ENCODE measurements at regions not wholly inside any gene's neighbourhood (a gene's known extent, or its start where the extent isn't known, plus 50 kb on each side); places are given as distances from the start of the nearest gene placed in this dataset.

- H3K9me3 ChIP-seq (ENCODE audit: control insufficient read depth, low read length) = no peaks in the 10 kb centered on the region
- no peak overlapping the region for H3K27ac ChIP-seq (ENCODE audit: low read length, poor library complexity, severe bottlenecking)
- no peak overlapping the region for H2BK120ac ChIP-seq (ENCODE audit: low read depth, low read length)
- no peak for DNase-seq
- no peaks in the 10 kb centered on the region for H3K27me3 ChIP-seq (ENCODE audit: control insufficient read depth in 1 of 2, insufficient read depth in 1 of 2, low read length in 2 of 2)
- no peak overlapping the region for H2AFZ ChIP-seq (ENCODE audit: low read depth, low read length)
- H4K8ac ChIP-seq (ENCODE audit: low read length) = no peak overlapping the region
- H3K9ac ChIP-seq (ENCODE audit: low read length) = no peak overlapping the region
- H2BK12ac ChIP-seq (ENCODE audit: low read length in 2 of 2) = no peak overlapping the region
- no peak overlapping the region for H3K23ac ChIP-seq (ENCODE audit: low read length in 2 of 2)
- no peak overlapping the region for H3K4ac ChIP-seq (ENCODE audit: low read depth in 1 of 2, low read length in 2 of 2)
- H3K36me3 ChIP-seq (ENCODE audit: control insufficient read depth in 1 of 2, insufficient read depth in 2 of 2, low read depth in 1 of 2, low read length in 2 of 2) = no peaks in the 10 kb centered on the region
- no peak overlapping the region for H3K4me3 ChIP-seq (ENCODE audit: insufficient read depth in 1 of 2, low read depth in 1 of 2, low read length in 2 of 2)
- H2BK15ac ChIP-seq (ENCODE audit: low read depth, poor library complexity, severe bottlenecking) = no peak overlapping the region
- H2AK5ac ChIP-seq (ENCODE audit: low read length, severe bottlenecking) = no peak overlapping the region
- H3K14ac ChIP-seq (ENCODE audit: low read length in 2 of 2) = no peak overlapping the region
- no peak overlapping the region for H3K18ac ChIP-seq (ENCODE audit: low read depth in 1 of 2, low read length in 2 of 2)
- H3K79me1 ChIP-seq (replicated peaks; ENCODE audit: low read length, poor library complexity, severe bottlenecking) = no peaks in the 10 kb centered on the region
- H2BK5ac ChIP-seq (ENCODE audit: low read depth, low read length, poor library complexity, severe bottlenecking) = no peak overlapping the region
- no peak overlapping the region for H4K91ac ChIP-seq (ENCODE audit: low read length)
- no CpG with 5 or more reads among the region's 2 CpGs for WGBS
- H3K4me2 ChIP-seq (ENCODE audit: low read length, poor library complexity, severe bottlenecking) = no peak overlapping the region
- H3K4me1 ChIP-seq (ENCODE audit: control insufficient read depth, insufficient read depth, low read depth, low read length) = no peaks in the 10 kb centered on the region
These were observed 294.2 kb upstream of the RSPO3 start for GRCh38 chr6:126824226-126824625.

GRCh38 chr6:126824815-126825214 lies 293.7 kb upstream of the RSPO3 start:
- H2BK120ac ChIP-seq (ENCODE audit: low read depth, low read length) = no peak overlapping the region

GRCh38 chr6:126826166-126826714 lies 292.2 kb upstream of the RSPO3 start:
- H2BK15ac ChIP-seq (ENCODE audit: low read depth, poor library complexity, severe bottlenecking) = no peak overlapping the region
- H2AFZ ChIP-seq (ENCODE audit: low read depth, low read length) = no peak overlapping the region
- no peaks in the 10 kb centered on the region for H3K9me3 ChIP-seq (ENCODE audit: control insufficient read depth, low read length)
- H3K4ac ChIP-seq (ENCODE audit: low read depth in 1 of 2, low read length in 2 of 2) = no peak overlapping the region
- H4K91ac ChIP-seq (ENCODE audit: low read length) = no peak overlapping the region
- WGBS = 60% methylated on average over 1 of the region's 1 CpG
- no peak overlapping the region for H4K8ac ChIP-seq (ENCODE audit: low read length)
- no peak overlapping the region for H3K4me3 ChIP-seq (ENCODE audit: insufficient read depth in 1 of 2, low read depth in 1 of 2, low read length in 2 of 2)
- H3K4me1 ChIP-seq (ENCODE audit: control insufficient read depth, insufficient read depth, low read depth, low read length) = no peaks in the 10 kb centered on the region
- H2BK12ac ChIP-seq (ENCODE audit: low read length in 2 of 2) = no peak overlapping the region
- no peaks in the 10 kb centered on the region for H3K27me3 ChIP-seq (ENCODE audit: control insufficient read depth in 1 of 2, insufficient read depth in 1 of 2, low read length in 2 of 2)
- H3K79me1 ChIP-seq (replicated peaks; ENCODE audit: low read length, poor library complexity, severe bottlenecking) = no peaks in the 10 kb centered on the region
- no peak overlapping the region for H3K4me2 ChIP-seq (ENCODE audit: low read length, poor library complexity, severe bottlenecking)
- H2BK5ac ChIP-seq (ENCODE audit: low read depth, low read length, poor library complexity, severe bottlenecking) = no peak overlapping the region
- H3K14ac ChIP-seq (ENCODE audit: low read length in 2 of 2) = no peak overlapping the region
- H3K18ac ChIP-seq (ENCODE audit: low read depth in 1 of 2, low read length in 2 of 2) = no peak overlapping the region
- H3K9ac ChIP-seq (ENCODE audit: low read length) = no peak overlapping the region
- H2AK5ac ChIP-seq (ENCODE audit: low read length, severe bottlenecking) = no peak overlapping the region
- H3K27ac ChIP-seq (ENCODE audit: low read length, poor library complexity, severe bottlenecking) = no peak overlapping the region
- H2BK120ac ChIP-seq (ENCODE audit: low read depth, low read length) = no peak overlapping the region
- H3K23ac ChIP-seq (ENCODE audit: low read length in 2 of 2) = no peak overlapping the region
- DNase-seq = no peak
- no peaks in the 10 kb centered on the region for H3K36me3 ChIP-seq (ENCODE audit: control insufficient read depth in 1 of 2, insufficient read depth in 2 of 2, low read depth in 1 of 2, low read length in 2 of 2)

More at GRCh38 chr6:126824815-126825214, 293.7 kb upstream of the RSPO3 start:
- no peak overlapping the region for H3K4me3 ChIP-seq (ENCODE audit: insufficient read depth in 1 of 2, low read depth in 1 of 2, low read length in 2 of 2)
- H3K9ac ChIP-seq (ENCODE audit: low read length) = no peak overlapping the region
- no peak overlapping the region for H2BK12ac ChIP-seq (ENCODE audit: low read length in 2 of 2)
- no peak overlapping the region for H3K4me2 ChIP-seq (ENCODE audit: low read length, poor library complexity, severe bottlenecking)
- peak overlapping the region in 1 of 2 experiments; percentile 8 for H3K18ac ChIP-seq (ENCODE audit: low read depth in 1 of 2, low read length in 2 of 2)
- H2AFZ ChIP-seq (ENCODE audit: low read depth, low read length) = no peak overlapping the region
- no peaks in the 10 kb centered on the region for H3K9me3 ChIP-seq (ENCODE audit: control insufficient read depth, low read length)
- no peak overlapping the region for H4K8ac ChIP-seq (ENCODE audit: low read length)
- H3K23ac ChIP-seq (ENCODE audit: low read length in 2 of 2) = no peak overlapping the region
- no peaks in the 10 kb centered on the region for H3K79me1 ChIP-seq (replicated peaks; ENCODE audit: low read length, poor library complexity, severe bottlenecking)
- no peaks in the 10 kb centered on the region for H3K36me3 ChIP-seq (ENCODE audit: control insufficient read depth in 1 of 2, insufficient read depth in 2 of 2, low read depth in 1 of 2, low read length in 2 of 2)
- H4K91ac ChIP-seq (ENCODE audit: low read length) = no peak overlapping the region
- H3K4me1 ChIP-seq (ENCODE audit: control insufficient read depth, insufficient read depth, low read depth, low read length) = no peaks in the 10 kb centered on the region
- no peak overlapping the region for H3K4ac ChIP-seq (ENCODE audit: low read depth in 1 of 2, low read length in 2 of 2)
- no peak for DNase-seq
- no peak overlapping the region for H3K27ac ChIP-seq (ENCODE audit: low read length, poor library complexity, severe bottlenecking)
- H2AK5ac ChIP-seq (ENCODE audit: low read length, severe bottlenecking) = no peak overlapping the region
- WGBS = 96% methylated on average over 2 of the region's 2 CpGs
- no peak overlapping the region for H2BK15ac ChIP-seq (ENCODE audit: low read depth, poor library complexity, severe bottlenecking)
- no peak overlapping the region for H3K14ac ChIP-seq (ENCODE audit: low read length in 2 of 2)
- no peak overlapping the region for H2BK5ac ChIP-seq (ENCODE audit: low read depth, low read length, poor library complexity, severe bottlenecking)
- no peaks in the 10 kb centered on the region for H3K27me3 ChIP-seq (ENCODE audit: control insufficient read depth in 1 of 2, insufficient read depth in 1 of 2, low read length in 2 of 2)

GRCh38 chr6:126831461-126831860 lies 287.0 kb upstream of the RSPO3 start:
- Histone ChIP-seq H3K18ac (ENCODE audit: low read depth in 1 of 2, low read length in 2 of 2) (no peak overlapping the region), H3K36me3 (ENCODE audit: control insufficient read depth in 1 of 2, insufficient read depth in 2 of 2, low read depth in 1 of 2, low read length in 2 of 2) (no peaks in the 10 kb centered on the region), H2BK5ac (ENCODE audit: low read depth, low read length, poor library complexity, severe bottlenecking) (no peak overlapping the region), H3K9me3 (ENCODE audit: control insufficient read depth, low read length) (no peaks in the 10 kb centered on the region), H3K4ac (ENCODE audit: low read depth in 1 of 2, low read length in 2 of 2) (no peak overlapping the region), H3K27me3 (ENCODE audit: control insufficient read depth in 1 of 2, insufficient read depth in 1 of 2, low read length in 2 of 2) (no peaks in the 10 kb centered on the region), H3K79me1 (replicated peaks; ENCODE audit: low read length, poor library complexity, severe bottlenecking) (no peaks in the 10 kb centered on the region), H3K9ac (ENCODE audit: low read length) (no peak overlapping the region), H2AK5ac (ENCODE audit: low read length, severe bottlenecking) (no peak overlapping the region), H3K27ac (ENCODE audit: low read length, poor library complexity, severe bottlenecking) (no peak overlapping the region), H2BK15ac (ENCODE audit: low read depth, poor library complexity, severe bottlenecking) (no peak overlapping the region), H3K4me1 (ENCODE audit: control insufficient read depth, insufficient read depth, low read depth, low read length) (no peaks in the 10 kb centered on the region), H2BK120ac (ENCODE audit: low read depth, low read length) (no peak overlapping the region), H2BK12ac (ENCODE audit: low read length in 2 of 2) (no peak overlapping the region), H2AFZ (ENCODE audit: low read depth, low read length) (no peak overlapping the region), H3K4me2 (ENCODE audit: low read length, poor library complexity, severe bottlenecking) (no peak overlapping the region), H4K8ac (ENCODE audit: low read length) (no peak overlapping the region), H3K14ac (ENCODE audit: low read length in 2 of 2) (no peak overlapping the region), H3K23ac (ENCODE audit: low read length in 2 of 2) (no peak overlapping the region), H3K4me3 (ENCODE audit: insufficient read depth in 1 of 2, low read depth in 1 of 2, low read length in 2 of 2) (no peak overlapping the region), H4K91ac (ENCODE audit: low read length) (no peak overlapping the region)
- no CpG with 5 or more reads among the region's 5 CpGs for WGBS
- DNase-seq = no peak

All from mesenchymal stem cell (in vitro differentiated cells and primary cell).